GM23338 (cell line): ENCODE measurements at regions not wholly inside any gene's neighbourhood (a gene's known extent, or its start where the extent isn't known, plus 50 kb on each side); places are given as distances from the start of the nearest gene placed in this dataset.

Source experiments
- ATAC-seq: fragments of 200-7000 bp; cut with Tn5 transposase; 3 replicates; pipeline ENCODE4 v1.9.1; 2020
- DNase-seq: peaks from one replicate; pipeline ENCODE4 v3.0.0-alpha.2; 2015; ENCODE audit warnings: low spot score
- H2AFZ ChIP-seq: fragments of 200-600 bp; sonication (generic); 2 replicates; pipeline ENCODE4 v1.8.0; 2016; ENCODE audit warnings: antibody characterized with exemption, mild to moderate bottlenecking, moderate library complexity
- H3F3A ChIP-seq: fragments of 200-600 bp; sonication (generic); replicated peaks from 2 replicates; pipeline ENCODE4 v1.8.0; 2017; ENCODE audit warnings: antibody characterized with exemption, mixed run types, low read depth
- H3K27ac ChIP-seq: fragments of 200-600 bp; sonication (generic); 2 replicates; pipeline ENCODE4 v1.6.1; 2016; ENCODE audit warnings: low read depth
- H3K27me3 ChIP-seq: fragments of 200-600 bp; sonication (generic); 2 replicates; pipeline ENCODE4 v1.8.0; 2016; ENCODE audit warnings: mild to moderate bottlenecking, mixed run types, moderate library complexity; ENCODE audit not compliant: insufficient read depth
- H3K36me3 ChIP-seq: fragments of 200-600 bp; sonication (generic); 2 replicates; pipeline ENCODE4 v1.8.0; 2016; ENCODE audit warnings: mild to moderate bottlenecking; ENCODE audit not compliant: insufficient read depth
- H3K4me1 ChIP-seq: fragments of 200-600 bp; sonication (generic); 2 replicates; pipeline ENCODE4 v1.8.0; 2016; ENCODE audit warnings: mild to moderate bottlenecking, moderate library complexity; ENCODE audit not compliant: insufficient read depth
- H3K4me2 ChIP-seq: fragments of 200-600 bp; sonication (generic); 2 replicates; pipeline ENCODE4 v1.7.1; 2017; ENCODE audit warnings: mixed run types
- H3K4me3 ChIP-seq: fragments of 200-600 bp; sonication (generic); 2 replicates; pipeline ENCODE4 v1.6.1; 2016; ENCODE audit warnings: mixed run types
- H3K79me2 ChIP-seq: fragments of 200-600 bp; sonication (generic); replicated peaks from 2 replicates; pipeline ENCODE4 v1.8.0; 2017; ENCODE audit warnings: mild to moderate bottlenecking; ENCODE audit not compliant: insufficient read depth
- H3K9me2 ChIP-seq: fragments of 200-600 bp; sonication (generic); 2 replicates; pipeline ENCODE4 v1.8.0; 2017; ENCODE audit not compliant: insufficient read depth
- H4K20me1 ChIP-seq: fragments of 200-600 bp; sonication (generic); replicated peaks from 2 replicates; pipeline ENCODE4 v1.8.0; 2017; ENCODE audit warnings: mild to moderate bottlenecking; ENCODE audit not compliant: insufficient read depth
- H3K27ac Mint-ChIP-seq: 2 replicates; pipeline ENCODE4 v1.8.0; 2020; ENCODE audit warnings: inconsistent platforms, mild to moderate bottlenecking, moderate library complexity, mixed read lengths
- H3K27me3 Mint-ChIP-seq: 3 replicates; pipeline ENCODE4 v1.8.0; 2022; ENCODE audit warnings: low read depth, mild to moderate bottlenecking, moderate library complexity, mixed read lengths, inconsistent platforms; ENCODE audit not compliant: insufficient read depth, poor library complexity
- H3K36me3 Mint-ChIP-seq: 3 replicates; pipeline ENCODE4 v1.8.0; 2021; ENCODE audit warnings: low read depth, mild to moderate bottlenecking, inconsistent platforms, moderate library complexity, mixed read lengths
- H3K4me1 Mint-ChIP-seq: 3 replicates; pipeline ENCODE4 v1.8.0; 2020; ENCODE audit warnings: mild to moderate bottlenecking, inconsistent platforms, mixed read lengths
- H3K4me3 Mint-ChIP-seq: 3 replicates; pipeline ENCODE4 v1.8.0; 2021; ENCODE audit warnings: moderate library complexity, mild to moderate bottlenecking, inconsistent platforms, mixed read lengths
- H3K9me3 Mint-ChIP-seq: 3 replicates; pipeline ENCODE4 v1.8.0; 2020; ENCODE audit warnings: moderate library complexity, mild to moderate bottlenecking, inconsistent platforms, mixed read lengths
- CREB1 ChIP-seq: fragments of 250-450 bp; sonication (Bioruptor Pico); IDR thresholded peaks from 2 replicates; pipeline ENCODE4 v1.5.0; 2020; ENCODE audit warnings: low read depth, mild to moderate bottlenecking, moderate library complexity
- JUNB ChIP-seq: IDR thresholded peaks from one replicate; pipeline ENCODE4 v1.6.1; 2016; ENCODE audit warnings: antibody characterized with exemption; ENCODE audit not compliant: unreplicated experiment
- NANOG ChIP-seq: IDR thresholded peaks from 2 replicates; pipeline ENCODE4 v1.6.1; 2016; ENCODE audit warnings: antibody characterized with exemption, borderline replicate concordance
- ZNF114 ChIP-seq: fragments of 250-450 bp; sonication (Bioruptor Pico); IDR thresholded peaks from 2 replicates; pipeline ENCODE4 v1.5.0; 2020; ENCODE audit warnings: mild to moderate bottlenecking, moderate library complexity
- ZNF331 ChIP-seq: fragments of 250-450 bp; sonication (Bioruptor Pico); IDR thresholded peaks from 2 replicates; pipeline ENCODE4 v1.5.0; 2020; ENCODE audit warnings: low read depth, mild to moderate bottlenecking, moderate library complexity
- TF ChIP-seq, protein P1 (sequence below): IDR thresholded peaks from one replicate; pipeline ENCODE4 v1.6.1; 2018; ENCODE audit warnings: antibody characterized with exemption; ENCODE audit not compliant: unreplicated experiment
- TF ChIP-seq, protein P2 (sequence below): fragments of 250-450 bp; sonication (Bioruptor Pico); IDR thresholded peaks from 2 replicates; pipeline ENCODE4 v1.5.0; 2020; ENCODE audit warnings: mild to moderate bottlenecking, moderate library complexity
- TF ChIP-seq, protein P3 (sequence below), 2 experiments: fragments of 200-600 bp in 1 of 2; sonication (generic) in 1 of 2; conservative IDR thresholded peaks; 2 replicates each; pipeline versions ENCODE4 v1.5.1 to v1.6.1; 2016 to 2017; ENCODE audit warnings: antibody characterized with exemption in 2 of 2, low read depth in 2 of 2, mild to moderate bottlenecking in 2 of 2, moderate library complexity in 1 of 2

DNA sequence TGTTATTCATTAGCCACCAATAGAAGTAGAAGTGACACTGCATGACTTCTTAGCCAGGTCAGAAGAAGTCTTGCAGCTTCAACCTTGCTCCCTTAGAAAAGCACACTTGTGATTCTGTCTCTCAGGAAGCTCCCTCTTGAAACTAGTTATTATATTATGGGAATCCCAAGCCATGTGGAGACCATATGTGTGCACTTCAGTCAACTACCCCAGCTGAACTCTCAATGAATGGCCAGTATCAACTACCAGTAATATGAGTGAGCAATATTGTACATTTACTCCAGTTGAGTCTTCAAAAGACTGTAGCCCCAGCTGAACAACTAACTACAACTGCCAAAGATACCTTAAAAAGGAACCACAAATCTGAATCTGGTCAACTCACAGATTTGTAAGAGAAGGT is 77.1 kb upstream of the GABRA3 start (continued):
- no peak for TF ChIP-seq ZNF114 (CRISPR knock-in tag)
- no peak for TF ChIP-seq NANOG

DNA sequence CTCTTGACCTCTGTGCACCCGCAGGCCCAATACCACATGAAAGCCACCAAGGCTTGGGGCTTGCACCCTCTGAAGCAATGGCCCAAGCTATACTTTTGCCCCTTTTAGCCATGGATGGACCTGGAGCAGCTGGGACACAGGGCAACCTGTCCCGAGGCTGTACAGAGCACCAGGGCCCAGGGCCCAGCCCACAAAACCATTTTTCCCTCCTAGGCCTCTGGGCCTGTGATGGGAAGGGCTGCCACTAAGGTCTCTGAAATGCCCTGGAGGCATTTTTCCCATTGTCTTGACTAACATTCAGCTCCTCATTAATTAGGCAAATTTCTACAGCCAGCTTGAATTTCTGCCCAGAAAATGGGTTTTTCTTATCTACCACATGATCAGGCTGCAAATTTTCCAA is 79.9 kb upstream of the GABRA3 start:
- H3K9me2 ChIP-seq: no peaks in the 10 kb centered on the region
- Mint-ChIP-seq H3K27ac (no peak overlapping the region), H3K9me3 (peaks cover 20% of the 10 kb centered on the region), H3K36me3 (peaks cover 6% of the 10 kb centered on the region; the same call in 2 of the 3 replicates), H3K27me3 (no peaks in the 10 kb centered on the region), H3K4me1 (0 out of 3 replicates have a peak, but pooled peaks cover 2% of the 10 kb centered on the region), H3K4me3 (no peak overlapping the region)
- H3K36me3 ChIP-seq: no peaks in the 10 kb centered on the region
- H2AFZ ChIP-seq: no peak overlapping the region
- H3K79me2 ChIP-seq: no peaks in the 10 kb centered on the region
- no peak for TF ChIP-seq ZNF114 (CRISPR knock-in tag)
- TF ChIP-seq ZNF331 (CRISPR knock-in tag): no peak
- TF ChIP-seq CREB1 (CRISPR knock-in tag): no peak
- TF ChIP-seq JUNB: no peak
- TF ChIP-seq, protein P1, sequence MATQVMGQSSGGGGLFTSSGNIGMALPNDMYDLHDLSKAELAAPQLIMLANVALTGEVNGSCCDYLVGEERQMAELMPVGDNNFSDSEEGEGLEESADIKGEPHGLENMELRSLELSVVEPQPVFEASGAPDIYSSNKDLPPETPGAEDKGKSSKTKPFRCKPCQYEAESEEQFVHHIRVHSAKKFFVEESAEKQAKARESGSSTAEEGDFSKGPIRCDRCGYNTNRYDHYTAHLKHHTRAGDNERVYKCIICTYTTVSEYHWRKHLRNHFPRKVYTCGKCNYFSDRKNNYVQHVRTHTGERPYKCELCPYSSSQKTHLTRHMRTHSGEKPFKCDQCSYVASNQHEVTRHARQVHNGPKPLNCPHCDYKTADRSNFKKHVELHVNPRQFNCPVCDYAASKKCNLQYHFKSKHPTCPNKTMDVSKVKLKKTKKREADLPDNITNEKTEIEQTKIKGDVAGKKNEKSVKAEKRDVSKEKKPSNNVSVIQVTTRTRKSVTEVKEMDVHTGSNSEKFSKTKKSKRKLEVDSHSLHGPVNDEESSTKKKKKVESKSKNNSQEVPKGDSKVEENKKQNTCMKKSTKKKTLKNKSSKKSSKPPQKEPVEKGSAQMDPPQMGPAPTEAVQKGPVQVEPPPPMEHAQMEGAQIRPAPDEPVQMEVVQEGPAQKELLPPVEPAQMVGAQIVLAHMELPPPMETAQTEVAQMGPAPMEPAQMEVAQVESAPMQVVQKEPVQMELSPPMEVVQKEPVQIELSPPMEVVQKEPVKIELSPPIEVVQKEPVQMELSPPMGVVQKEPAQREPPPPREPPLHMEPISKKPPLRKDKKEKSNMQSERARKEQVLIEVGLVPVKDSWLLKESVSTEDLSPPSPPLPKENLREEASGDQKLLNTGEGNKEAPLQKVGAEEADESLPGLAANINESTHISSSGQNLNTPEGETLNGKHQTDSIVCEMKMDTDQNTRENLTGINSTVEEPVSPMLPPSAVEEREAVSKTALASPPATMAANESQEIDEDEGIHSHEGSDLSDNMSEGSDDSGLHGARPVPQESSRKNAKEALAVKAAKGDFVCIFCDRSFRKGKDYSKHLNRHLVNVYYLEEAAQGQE: no peak
- H3K4me3 ChIP-seq: no peak overlapping the region
- ATAC-seq (no peak), DNase-seq (no peak)
- H3F3A ChIP-seq: no peaks in the 10 kb centered on the region
- no peaks in the 10 kb centered on the region for H3K27me3 ChIP-seq
- H3K27ac ChIP-seq: no peak overlapping the region
- no peaks in the 10 kb centered on the region for H3K4me1 ChIP-seq
- H4K20me1 ChIP-seq: no peaks in the 10 kb centered on the region
- no peak overlapping the region for H3K4me2 ChIP-seq

DNA sequence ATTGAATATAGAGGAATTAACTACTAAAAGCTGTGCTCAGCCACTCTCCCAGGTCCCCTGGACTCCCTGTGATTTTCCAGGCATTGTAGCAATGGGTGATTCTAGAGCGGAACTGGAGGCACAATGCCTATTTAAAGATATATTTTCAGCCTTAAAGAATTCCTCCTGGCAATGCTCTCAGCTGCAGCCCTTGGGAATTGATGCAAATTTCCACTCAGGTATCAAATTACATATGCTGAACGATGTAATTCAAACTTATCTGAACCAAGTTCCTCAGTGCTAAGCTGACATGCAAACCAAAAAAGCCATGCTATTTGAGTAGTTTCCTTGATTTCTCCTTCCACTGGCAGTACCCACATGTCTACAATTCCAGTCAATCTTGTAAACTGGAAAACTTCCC is 86.3 kb upstream of the GABRA3 start:
- Mint-ChIP-seq H3K27ac (no peak overlapping the region), H3K27me3 (no peaks in the 10 kb centered on the region), H3K4me1 (peaks cover 16% of the 10 kb centered on the region), H3K9me3 (no peaks in the 10 kb centered on the region), H3K4me3 (no peak overlapping the region), H3K36me3 (no peaks in the 10 kb centered on the region)
- Histone ChIP-seq H3K4me2 (no peak overlapping the region), H3K9me2 (no peaks in the 10 kb centered on the region), H3K27me3 (no peaks in the 10 kb centered on the region), H3K4me1 (peaks cover 11% of the 10 kb centered on the region; the same call in 1 of the 2 replicates), H4K20me1 (no peaks in the 10 kb centered on the region), H3K4me3 (no peak overlapping the region), H3K79me2 (no peaks in the 10 kb centered on the region), H3K27ac (no peak overlapping the region), H3F3A (no peaks in the 10 kb centered on the region), H3K36me3 (no peaks in the 10 kb centered on the region), H2AFZ (no peak overlapping the region)
- no peak for ATAC-seq
- DNase-seq: peak; percentile 4
- TF ChIP-seq, protein P2, sequence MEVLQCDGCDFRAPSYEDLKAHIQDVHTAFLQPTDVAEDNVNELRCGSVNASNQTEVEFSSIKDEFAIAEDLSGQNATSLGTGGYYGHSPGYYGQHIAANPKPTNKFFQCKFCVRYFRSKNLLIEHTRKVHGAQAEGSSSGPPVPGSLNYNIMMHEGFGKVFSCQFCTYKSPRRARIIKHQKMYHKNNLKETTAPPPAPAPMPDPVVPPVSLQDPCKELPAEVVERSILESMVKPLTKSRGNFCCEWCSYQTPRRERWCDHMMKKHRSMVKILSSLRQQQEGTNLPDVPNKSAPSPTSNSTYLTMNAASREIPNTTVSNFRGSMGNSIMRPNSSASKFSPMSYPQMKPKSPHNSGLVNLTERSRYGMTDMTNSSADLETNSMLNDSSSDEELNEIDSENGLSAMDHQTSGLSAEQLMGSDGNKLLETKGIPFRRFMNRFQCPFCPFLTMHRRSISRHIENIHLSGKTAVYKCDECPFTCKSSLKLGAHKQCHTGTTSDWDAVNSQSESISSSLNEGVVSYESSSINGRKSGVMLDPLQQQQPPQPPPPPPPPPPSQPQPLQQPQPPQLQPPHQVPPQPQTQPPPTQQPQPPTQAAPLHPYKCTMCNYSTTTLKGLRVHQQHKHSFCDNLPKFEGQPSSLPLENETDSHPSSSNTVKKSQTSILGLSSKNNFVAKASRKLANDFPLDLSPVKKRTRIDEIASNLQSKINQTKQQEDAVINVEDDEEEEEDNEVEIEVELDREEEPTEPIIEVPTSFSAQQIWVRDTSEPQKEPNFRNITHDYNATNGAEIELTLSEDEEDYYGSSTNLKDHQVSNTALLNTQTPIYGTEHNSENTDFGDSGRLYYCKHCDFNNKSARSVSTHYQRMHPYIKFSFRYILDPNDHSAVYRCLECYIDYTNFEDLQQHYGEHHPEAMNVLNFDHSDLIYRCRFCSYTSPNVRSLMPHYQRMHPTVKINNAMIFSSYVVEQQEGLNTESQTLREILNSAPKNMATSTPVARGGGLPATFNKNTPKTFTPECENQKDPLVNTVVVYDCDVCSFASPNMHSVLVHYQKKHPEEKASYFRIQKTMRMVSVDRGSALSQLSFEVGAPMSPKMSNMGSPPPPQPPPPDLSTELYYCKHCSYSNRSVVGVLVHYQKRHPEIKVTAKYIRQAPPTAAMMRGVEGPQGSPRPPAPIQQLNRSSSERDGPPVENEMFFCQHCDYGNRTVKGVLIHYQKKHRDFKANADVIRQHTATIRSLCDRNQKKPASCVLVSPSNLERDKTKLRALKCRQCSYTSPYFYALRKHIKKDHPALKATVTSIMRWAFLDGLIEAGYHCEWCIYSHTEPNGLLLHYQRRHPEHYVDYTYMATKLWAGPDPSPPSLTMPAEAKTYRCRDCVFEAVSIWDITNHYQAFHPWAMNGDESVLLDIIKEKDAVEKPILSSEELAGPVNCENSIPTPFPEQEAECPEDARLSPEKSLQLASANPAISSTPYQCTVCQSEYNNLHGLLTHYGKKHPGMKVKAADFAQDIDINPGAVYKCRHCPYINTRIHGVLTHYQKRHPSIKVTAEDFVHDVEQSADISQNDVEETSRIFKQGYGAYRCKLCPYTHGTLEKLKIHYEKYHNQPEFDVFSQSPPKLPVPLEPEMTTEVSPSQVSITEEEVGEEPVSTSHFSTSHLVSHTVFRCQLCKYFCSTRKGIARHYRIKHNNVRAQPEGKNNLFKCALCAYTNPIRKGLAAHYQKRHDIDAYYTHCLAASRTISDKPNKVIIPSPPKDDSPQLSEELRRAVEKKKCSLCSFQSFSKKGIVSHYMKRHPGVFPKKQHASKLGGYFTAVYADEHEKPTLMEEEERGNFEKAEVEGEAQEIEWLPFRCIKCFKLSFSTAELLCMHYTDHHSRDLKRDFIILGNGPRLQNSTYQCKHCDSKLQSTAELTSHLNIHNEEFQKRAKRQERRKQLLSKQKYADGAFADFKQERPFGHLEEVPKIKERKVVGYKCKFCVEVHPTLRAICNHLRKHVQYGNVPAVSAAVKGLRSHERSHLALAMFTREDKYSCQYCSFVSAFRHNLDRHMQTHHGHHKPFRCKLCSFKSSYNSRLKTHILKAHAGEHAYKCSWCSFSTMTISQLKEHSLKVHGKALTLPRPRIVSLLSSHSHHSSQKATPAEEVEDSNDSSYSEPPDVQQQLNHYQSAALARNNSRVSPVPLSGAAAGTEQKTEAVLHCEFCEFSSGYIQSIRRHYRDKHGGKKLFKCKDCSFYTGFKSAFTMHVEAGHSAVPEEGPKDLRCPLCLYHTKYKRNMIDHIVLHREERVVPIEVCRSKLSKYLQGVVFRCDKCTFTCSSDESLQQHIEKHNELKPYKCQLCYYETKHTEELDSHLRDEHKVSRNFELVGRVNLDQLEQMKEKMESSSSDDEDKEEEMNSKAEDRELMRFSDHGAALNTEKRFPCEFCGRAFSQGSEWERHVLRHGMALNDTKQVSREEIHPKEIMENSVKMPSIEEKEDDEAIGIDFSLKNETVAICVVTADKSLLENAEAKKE: no peak
- TF ChIP-seq, protein P3, sequence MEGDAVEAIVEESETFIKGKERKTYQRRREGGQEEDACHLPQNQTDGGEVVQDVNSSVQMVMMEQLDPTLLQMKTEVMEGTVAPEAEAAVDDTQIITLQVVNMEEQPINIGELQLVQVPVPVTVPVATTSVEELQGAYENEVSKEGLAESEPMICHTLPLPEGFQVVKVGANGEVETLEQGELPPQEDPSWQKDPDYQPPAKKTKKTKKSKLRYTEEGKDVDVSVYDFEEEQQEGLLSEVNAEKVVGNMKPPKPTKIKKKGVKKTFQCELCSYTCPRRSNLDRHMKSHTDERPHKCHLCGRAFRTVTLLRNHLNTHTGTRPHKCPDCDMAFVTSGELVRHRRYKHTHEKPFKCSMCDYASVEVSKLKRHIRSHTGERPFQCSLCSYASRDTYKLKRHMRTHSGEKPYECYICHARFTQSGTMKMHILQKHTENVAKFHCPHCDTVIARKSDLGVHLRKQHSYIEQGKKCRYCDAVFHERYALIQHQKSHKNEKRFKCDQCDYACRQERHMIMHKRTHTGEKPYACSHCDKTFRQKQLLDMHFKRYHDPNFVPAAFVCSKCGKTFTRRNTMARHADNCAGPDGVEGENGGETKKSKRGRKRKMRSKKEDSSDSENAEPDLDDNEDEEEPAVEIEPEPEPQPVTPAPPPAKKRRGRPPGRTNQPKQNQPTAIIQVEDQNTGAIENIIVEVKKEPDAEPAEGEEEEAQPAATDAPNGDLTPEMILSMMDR (conservative IDR thresholded peaks at IDR 0.05; ENCODE audit: low read depth in 2 of 2): no peak
- TF ChIP-seq NANOG: no peak
- no peak for TF ChIP-seq ZNF114 (CRISPR knock-in tag)
